ENCODE measurements at regions not wholly inside any gene's neighbourhood (a gene's known extent, or its start where the extent isn't known, plus 50 kb on each side); places are given as distances from the start of the nearest gene placed in this dataset.

- no peak for TF ChIP-seq EZH2 (IDR thresholded peaks at IDR 0.05; ENCODE audit: insufficient read depth, poor library complexity, severe bottlenecking)
- TF ChIP-seq EZH2phosphoT487 (IDR thresholded peaks at IDR 0.05; ENCODE audit: insufficient read depth, low read depth) = no peak
These were observed 195.5 kb downstream of the RBFOX3 start for GRCh38 chr17:79415365-79415764.

Measured in GM23248 (cell line).